HUES64 (cell line): ENCODE measurements at regions not wholly inside any gene's neighbourhood (a gene's known extent, or its start where the extent isn't known, plus 50 kb on each side); places are given as distances from the start of the nearest gene placed in this dataset.

Source experiments
- H3K27ac ChIP-seq: 2 replicates; pipeline ENCODE4 v1.7.0; 2013; ENCODE audit warnings: low read depth, low read length, inconsistent platforms
- H3K27me3 ChIP-seq: 2 replicates; pipeline ENCODE4 v1.6.1; 2013; ENCODE audit warnings: mild to moderate bottlenecking, low read length; ENCODE audit not compliant: insufficient read depth
- H3K36me3 ChIP-seq: 2 replicates; pipeline ENCODE4 v1.6.1; 2013; ENCODE audit warnings: mild to moderate bottlenecking, low read length; ENCODE audit not compliant: insufficient read depth
- H3K4me1 ChIP-seq: 2 replicates; pipeline ENCODE4 v1.6.1; 2013; ENCODE audit warnings: mild to moderate bottlenecking, low read length, moderate library complexity; ENCODE audit not compliant: insufficient read depth
- H3K4me3 ChIP-seq: 2 replicates; pipeline ENCODE4 v1.5.1; 2013; ENCODE audit warnings: mild to moderate bottlenecking, low read length, moderate library complexity
- H3K9ac ChIP-seq: 2 replicates; pipeline ENCODE4 v1.6.1; 2013; ENCODE audit warnings: mild to moderate bottlenecking, low read depth, low read length
- H3K9me3 ChIP-seq: 2 replicates; pipeline ENCODE4 v1.6.1; 2013; ENCODE audit warnings: low read depth, low read length; ENCODE audit not compliant: insufficient read depth
- WGBS: fragments of 150-250, 120-280 bp; methylation state at CpG from one replicate; pipeline ENCODE4 v1.1.7; 2013; ENCODE audit warnings: missing lambda C conversion rate; 5-methylcytosine and 5-hydroxymethylcytosine counted together

- Histone ChIP-seq H3K27ac (no peak overlapping the region), H3K36me3 (no peaks in the 10 kb centered on the region), H3K27me3 (no peaks in the 10 kb centered on the region), H3K9ac (no peak overlapping the region), H3K4me3 (no peak overlapping the region), H3K9me3 (no peaks in the 10 kb centered on the region), H3K4me1 (peaks cover 14% of the 10 kb centered on the region; the same call in 1 of the 2 replicates)
- 88% methylated on average over 20 of the region's 23 CpGs for WGBS
These were observed 92.4 kb downstream of the SOCS6 start for GRCh38 chr18:70380915-70381896.
